HCT116 (cell line): ENCODE measurements at regions not wholly inside any gene's neighbourhood (a gene's known extent, or its start where the extent isn't known, plus 50 kb on each side); places are given as distances from the start of the nearest gene placed in this dataset.

ENCODE experiments used
- ATAC-seq: fragments of 200-7000 bp; cut with Tn5 transposase; 2 replicates; pipeline ENCODE4 v1.9.1; 2020; ENCODE audit warnings: mild to moderate bottlenecking, moderate library complexity
- BruUV-seq: library from RNA; stranded (reverse); fragments of 400-500 nt; replicated peaks from 2 replicates; lab custom pipeline; 2021; lab: Mats Ljungman, UMichigan
- CTCF ChIA-PET: fragments of 300-600 bp; sonication (Branson Sonifier 250); formaldehyde crosslinking; loops from one replicate; lab custom pipeline; 2021; ENCODE audit warnings: antibody characterized with exemption; lab: Charles Lee
- POLR2A ChIA-PET: fragments of 300-600, 350-600 bp; sonication (Branson Sonifier 250); formaldehyde crosslinking; loops from one replicate; lab custom pipeline; 2021; ENCODE audit warnings: antibody characterized with exemption; lab: Charles Lee
- RAD21 ChIA-PET, 2 experiments: fragments of 300-600 bp; sonication (Branson Sonifier 250); formaldehyde crosslinking; loops; one replicate each; lab custom pipeline; 2023; ENCODE audit warnings: low total read pairs in 2 of 2; ENCODE audit not compliant: uncharacterized antibody in 2 of 2, unreplicated experiment in 2 of 2, low non-redundant PET in 1 of 2; lab: Charles Lee
- DNase-seq: peaks from one replicate; pipeline ENCODE4 v3.0.0-alpha.2; 2010; ENCODE audit warnings: low read depth, low spot score
- H2AFZ ChIP-seq: fragments of 200-600 bp; shearing (Covaris generic), sonication (generic); 2 replicates; pipeline ENCODE4 v1.6.1; 2017; ENCODE audit warnings: low read depth, mixed run types, mixed read lengths, antibody characterized with exemption, low read length; ENCODE audit not compliant: poor library complexity, severe bottlenecking
- H3K27ac ChIP-seq: 2 replicates; pipeline ENCODE4 v1.5.1; 2012; ENCODE audit warnings: low read depth, low read length
- H3K27me3 ChIP-seq: fragments of 200-600 bp; sonication (generic); 2 replicates; pipeline ENCODE4 v1.6.1; 2016; ENCODE audit warnings: mixed run types, low read length, mixed read lengths; ENCODE audit not compliant: insufficient read depth
- H3K36me3 ChIP-seq, 2 experiments: fragments of 200-500 bp in 1 of 2; fragments of 200-600 bp in 1 of 2; sonication (Bioruptor generic) in 1 of 2; sonication (generic) in 1 of 2; 2 replicates each; pipeline versions ENCODE4 v1.5.1 to v1.6.1; 2014 to 2016; ENCODE audit warnings: low read length in 2 of 2, inconsistent platforms in 1 of 2, mixed read lengths in 1 of 2, mixed run types in 1 of 2; ENCODE audit not compliant: insufficient read depth in 2 of 2, control insufficient read depth in 1 of 2
- H3K4me1 ChIP-seq, 2 experiments: fragments of 200-600 bp in 1 of 2; sonication (generic) in 1 of 2; 2 replicates each; pipeline versions ENCODE4 v1.5.1 to v1.6.1; 2012 to 2017; ENCODE audit warnings: low read length in 2 of 2, inconsistent platforms in 1 of 2, mild to moderate bottlenecking in 1 of 2, mixed read lengths in 1 of 2, mixed run types in 1 of 2, moderate library complexity in 1 of 2; ENCODE audit not compliant: insufficient read depth in 2 of 2, control insufficient read depth in 1 of 2
- H3K4me2 ChIP-seq: fragments of 200-600 bp; sonication (generic); 2 replicates; pipeline ENCODE4 v1.6.1; 2017; ENCODE audit warnings: mixed run types, low read length, mixed read lengths
- H3K4me3 ChIP-seq, 2 experiments: fragments of 200-600 bp in 1 of 2; sonication (generic) in 1 of 2; replicated peaks in 1 of 2; 2 replicates each; pipeline ENCODE4 v1.5.1; 2011 to 2016; ENCODE audit warnings: low read length in 2 of 2, control low read depth in 1 of 2, low read depth in 1 of 2, mild to moderate bottlenecking in 1 of 2, mixed read lengths in 1 of 2, mixed run types in 1 of 2
- H3K79me2 ChIP-seq: fragments of 200-600 bp; sonication (generic); 2 replicates; pipeline ENCODE4 v1.6.1; 2017; ENCODE audit warnings: mild to moderate bottlenecking, mixed run types, low read length, moderate library complexity, mixed read lengths; ENCODE audit not compliant: insufficient read depth
- H3K9ac ChIP-seq: fragments of 200-600 bp; sonication (generic); 2 replicates; pipeline ENCODE4 v1.6.1; 2016; ENCODE audit warnings: low read length, mixed read lengths
- H3K9me2 ChIP-seq: fragments of 200-600 bp; sonication (generic), shearing (Covaris generic); 2 replicates; pipeline ENCODE4 v1.6.1; 2017; ENCODE audit warnings: mixed run types, mild to moderate bottlenecking, moderate library complexity; ENCODE audit not compliant: insufficient read depth
- H3K9me3 ChIP-seq, 2 experiments: fragments of 200-500 bp in 1 of 2; fragments of 200-600 bp in 1 of 2; sonication (Bioruptor generic) in 1 of 2; sonication (generic) in 1 of 2; 2 replicates each; pipeline ENCODE4 v1.6.1; 2014 to 2017; ENCODE audit warnings: low read length in 2 of 2, mixed read lengths in 2 of 2, inconsistent platforms in 1 of 2, low read depth in 1 of 2, mild to moderate bottlenecking in 1 of 2, mixed run types in 1 of 2, moderate library complexity in 1 of 2; ENCODE audit not compliant: control insufficient read depth in 1 of 2, insufficient read depth in 1 of 2
- H4K20me1 ChIP-seq: fragments of 200-600 bp; sonication (generic), shearing (Covaris generic); 2 replicates; pipeline ENCODE4 v1.6.1; 2017; ENCODE audit warnings: mixed run types, mild to moderate bottlenecking, moderate library complexity; ENCODE audit not compliant: insufficient read depth
- ATF3 ChIP-seq: IDR thresholded peaks from 2 replicates; pipeline ENCODE4 v1.6.1; 2012
- CTCF ChIP-seq, 3 experiments: fragments of 200-600 bp in 1 of 3; sonication (generic) in 1 of 3; IDR thresholded peaks in 2 of 3; conservative IDR thresholded peaks in 1 of 3; 2 replicates each; pipeline ENCODE4 v1.5.1; 2012 to 2017; ENCODE audit warnings: low read depth in 2 of 3, low read length in 2 of 3, antibody characterized with exemption in 1 of 3, borderline replicate concordance in 1 of 3, control low read depth in 1 of 3, mild to moderate bottlenecking in 1 of 3, mixed read lengths in 1 of 3, mixed run types in 1 of 3, moderate library complexity in 1 of 3; ENCODE audit not compliant: insufficient read depth in 1 of 3
- EGR1 ChIP-seq: IDR thresholded peaks from 2 replicates; pipeline ENCODE4 v1.6.1; 2012; ENCODE audit warnings: low read depth
- ELF1 ChIP-seq: IDR thresholded peaks from 2 replicates; pipeline ENCODE4 v1.6.1; 2012; ENCODE audit warnings: low read depth, borderline replicate concordance
- EZH2phosphoT487 ChIP-seq: fragments of 200-600 bp; IDR thresholded peaks from 2 replicates; pipeline ENCODE4 v1.6.1; 2018; ENCODE audit warnings: antibody characterized with exemption, borderline replicate concordance
- POLR2A ChIP-seq: IDR thresholded peaks from 2 replicates; pipeline ENCODE4 v1.7.0; 2011; ENCODE audit warnings: borderline replicate concordance; ENCODE audit not compliant: insufficient read depth, insufficient read length; ENCODE audit errors: extremely low read depth
- RAD21 ChIP-seq: IDR thresholded peaks from 2 replicates; pipeline ENCODE4 v1.6.1; 2012; ENCODE audit warnings: low read depth, mild to moderate bottlenecking
- SIN3A ChIP-seq: IDR thresholded peaks from 2 replicates; pipeline ENCODE4 v1.6.1; 2012; ENCODE audit warnings: low read depth
- SP1 ChIP-seq: IDR thresholded peaks from 2 replicates; pipeline ENCODE4 v1.6.1; 2012; ENCODE audit warnings: low read depth
- SRF ChIP-seq: IDR thresholded peaks from 2 replicates; pipeline ENCODE4 v1.6.1; 2012; ENCODE audit warnings: low read depth
- TCF7L2 ChIP-seq: IDR thresholded peaks from 2 replicates; pipeline ENCODE4 v1.7.0; 2011; ENCODE audit warnings: borderline replicate concordance, inconsistent platforms; ENCODE audit not compliant: insufficient read depth, insufficient read length; ENCODE audit errors: extremely low read depth
- YY1 ChIP-seq: IDR thresholded peaks from 2 replicates; pipeline ENCODE4 v1.6.1; 2011; ENCODE audit warnings: low read length, low read depth, moderate library complexity, mild to moderate bottlenecking; ENCODE audit not compliant: insufficient replicate concordance; ENCODE audit errors: extremely low read depth
- ZFX ChIP-seq: fragments of 450-650 bp; IDR thresholded peaks from 2 replicates; pipeline ENCODE4 v1.6.1; 2017
- intact Hi-C: fragments of 100-400 bp; cut with micrococcal nuclease; formaldehyde crosslinking; loops from 2 replicates; pipeline ENCODE4 v1.10.0; 2022

- H3K36me3 ChIP-seq, result no peaks in the 10 kb centered on the region
- DNase-seq, result no peak
- TF ChIP-seq RAD21 (no peak), TCF7L2 (no peak), POLR2A (no peak), CTCF (IDR thresholded peaks at IDR 0.05 in 2 of 3, conservative IDR thresholded peaks at IDR 0.05 in 1 of 3; ENCODE audit: borderline replicate concordance in 1 of 3, insufficient read depth in 1 of 3, low read depth in 2 of 3, low read length in 2 of 3) (no peak), EGR1 (no peak), SP1 (no peak), ZFX (no peak), ATF3 (no peak), YY1 (no peak), EZH2phosphoT487 (no peak), SIN3A (no peak), SRF (no peak), ELF1 (no peak)
- H2AFZ ChIP-seq, result no peak overlapping the region
- POLR2A ChIA-PET, result no interaction called here
- no peak overlapping the region for H3K4me3 ChIP-seq
- H3K27me3 ChIP-seq, result no peaks in the 10 kb centered on the region
- no peak overlapping the region for H3K27ac ChIP-seq
- no peaks in the 10 kb centered on the region for H4K20me1 ChIP-seq
- BruUV-seq, result no TSS peak
- H3K9me2 ChIP-seq, result no peaks in the 10 kb centered on the region
- CTCF ChIA-PET, result no interaction called here
- intact Hi-C loops, result no loop called here
- no peaks in the 10 kb centered on the region for H3K79me2 ChIP-seq
- peaks cover 25 to 40% of the 10 kb centered on the region in 2 experiments; a peak in 2 of 4 replicates for H3K9me3 ChIP-seq
- no peak overlapping the region for H3K9ac ChIP-seq
- H3K4me1 ChIP-seq, result no peaks in the 10 kb centered on the region
- no peak overlapping the region for H3K4me2 ChIP-seq
- RAD21 ChIA-PET, result no interaction called here
- no peak for ATAC-seq
Observed at GRCh38 chr5:23451156-23451555, 56.3 kb upstream of the PRDM9 start.
